WTC11 (cell line): ENCODE measurements at regions not wholly inside any gene's neighbourhood (a gene's known extent, or its start where the extent isn't known, plus 50 kb on each side); places are given as distances from the start of the nearest gene placed in this dataset.

ENCODE experiments used
- CBFB ChIP-seq: sonication (generic); formaldehyde crosslinking; IDR thresholded peaks from 2 replicates; pipeline ENCODE4 v1.8.1; 2022; ENCODE audit warnings: mild to moderate bottlenecking, low read depth, missing genetic modification reagents
- SMAD4 ChIP-seq: sonication (generic); formaldehyde crosslinking; IDR thresholded peaks from 2 replicates; pipeline ENCODE4 v1.8.0; 2022; ENCODE audit warnings: mild to moderate bottlenecking, missing genetic modification reagents
- SOX15 ChIP-seq: fragments of 250-450 bp; sonication (Bioruptor Pico); IDR thresholded peaks from 2 replicates; pipeline ENCODE4 v1.9.0; 2021; ENCODE audit warnings: mild to moderate bottlenecking
- SP1 ChIP-seq: sonication (generic); formaldehyde crosslinking; conservative IDR thresholded peaks from 2 replicates; pipeline ENCODE4 v1.8.1; 2022; ENCODE audit warnings: missing genetic modification reagents
- TCF7 ChIP-seq: sonication (generic); formaldehyde crosslinking; IDR thresholded peaks from 2 replicates; pipeline ENCODE4 v1.8.0; 2022; ENCODE audit warnings: mild to moderate bottlenecking, low read depth, missing genetic modification reagents, moderate library complexity
- TEAD1 ChIP-seq: sonication (generic); formaldehyde crosslinking; IDR thresholded peaks from 2 replicates; pipeline ENCODE4 v1.8.0; 2022; ENCODE audit warnings: mild to moderate bottlenecking, missing genetic modification reagents
- TP53 ChIP-seq: sonication (generic); formaldehyde crosslinking; IDR thresholded peaks from 2 replicates; pipeline ENCODE4 v1.8.1; 2023; ENCODE audit warnings: mild to moderate bottlenecking, missing genetic modification reagents
- ZNF263 ChIP-seq: sonication (generic); formaldehyde crosslinking; IDR thresholded peaks from 2 replicates; pipeline ENCODE4 v1.8.1; 2022; ENCODE audit warnings: low read depth, mild to moderate bottlenecking, moderate library complexity, missing genetic modification reagents
- ZNF396 ChIP-seq: fragments of 250-450 bp; sonication (Bioruptor Pico); IDR thresholded peaks from 2 replicates; pipeline ENCODE4 v1.8.0; 2021; ENCODE audit warnings: mild to moderate bottlenecking, moderate library complexity, borderline replicate concordance
- TF ChIP-seq, protein P1 (sequence below): fragments of 200-600 bp; IDR thresholded peaks from 2 replicates; pipeline ENCODE4 v1.8.0; 2022; ENCODE audit warnings: antibody characterized with exemption
- TF ChIP-seq, protein P2 (sequence below): fragments of 250-450 bp; sonication (Bioruptor Pico); IDR thresholded peaks from 2 replicates; pipeline ENCODE4 v2.1.2; 2022; ENCODE audit warnings: mild to moderate bottlenecking, moderate library complexity

DNA sequence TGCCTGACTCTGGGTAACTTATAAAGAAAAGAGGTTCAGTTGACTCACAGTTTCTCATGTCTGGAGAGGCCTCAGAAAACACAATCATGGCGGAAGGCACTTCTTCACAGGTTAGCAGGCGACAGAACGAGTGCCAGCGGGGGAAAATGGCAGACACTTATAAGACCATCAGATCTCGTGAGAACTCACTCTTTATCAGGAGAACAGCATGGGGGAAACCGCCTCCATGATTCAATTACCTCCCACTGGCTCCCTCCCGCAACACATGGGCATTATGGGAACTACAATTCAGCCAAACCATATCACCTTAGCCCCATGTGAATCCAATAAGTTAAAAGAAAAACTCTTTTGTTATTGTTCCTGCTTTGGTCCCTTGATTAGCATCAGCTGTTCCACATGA lies 725.2 kb downstream of the LRRIQ3 start:
- TF ChIP-seq, protein P1, sequence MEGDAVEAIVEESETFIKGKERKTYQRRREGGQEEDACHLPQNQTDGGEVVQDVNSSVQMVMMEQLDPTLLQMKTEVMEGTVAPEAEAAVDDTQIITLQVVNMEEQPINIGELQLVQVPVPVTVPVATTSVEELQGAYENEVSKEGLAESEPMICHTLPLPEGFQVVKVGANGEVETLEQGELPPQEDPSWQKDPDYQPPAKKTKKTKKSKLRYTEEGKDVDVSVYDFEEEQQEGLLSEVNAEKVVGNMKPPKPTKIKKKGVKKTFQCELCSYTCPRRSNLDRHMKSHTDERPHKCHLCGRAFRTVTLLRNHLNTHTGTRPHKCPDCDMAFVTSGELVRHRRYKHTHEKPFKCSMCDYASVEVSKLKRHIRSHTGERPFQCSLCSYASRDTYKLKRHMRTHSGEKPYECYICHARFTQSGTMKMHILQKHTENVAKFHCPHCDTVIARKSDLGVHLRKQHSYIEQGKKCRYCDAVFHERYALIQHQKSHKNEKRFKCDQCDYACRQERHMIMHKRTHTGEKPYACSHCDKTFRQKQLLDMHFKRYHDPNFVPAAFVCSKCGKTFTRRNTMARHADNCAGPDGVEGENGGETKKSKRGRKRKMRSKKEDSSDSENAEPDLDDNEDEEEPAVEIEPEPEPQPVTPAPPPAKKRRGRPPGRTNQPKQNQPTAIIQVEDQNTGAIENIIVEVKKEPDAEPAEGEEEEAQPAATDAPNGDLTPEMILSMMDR = no peak
- TF ChIP-seq SMAD4 (CRISPR knock-in tag) (no peak), ZNF263 (CRISPR knock-in tag) (no peak), TEAD1 (CRISPR knock-in tag) (no peak), SP1 (CRISPR knock-in tag) (no peak), TP53 (CRISPR knock-in tag) (no peak), ZNF396 (CRISPR knock-in tag) (no peak), TCF7 (CRISPR knock-in tag) (no peak), CBFB (CRISPR knock-in tag) (no peak), SOX15 (CRISPR knock-in tag) (no peak)
- TF ChIP-seq, protein P2, sequence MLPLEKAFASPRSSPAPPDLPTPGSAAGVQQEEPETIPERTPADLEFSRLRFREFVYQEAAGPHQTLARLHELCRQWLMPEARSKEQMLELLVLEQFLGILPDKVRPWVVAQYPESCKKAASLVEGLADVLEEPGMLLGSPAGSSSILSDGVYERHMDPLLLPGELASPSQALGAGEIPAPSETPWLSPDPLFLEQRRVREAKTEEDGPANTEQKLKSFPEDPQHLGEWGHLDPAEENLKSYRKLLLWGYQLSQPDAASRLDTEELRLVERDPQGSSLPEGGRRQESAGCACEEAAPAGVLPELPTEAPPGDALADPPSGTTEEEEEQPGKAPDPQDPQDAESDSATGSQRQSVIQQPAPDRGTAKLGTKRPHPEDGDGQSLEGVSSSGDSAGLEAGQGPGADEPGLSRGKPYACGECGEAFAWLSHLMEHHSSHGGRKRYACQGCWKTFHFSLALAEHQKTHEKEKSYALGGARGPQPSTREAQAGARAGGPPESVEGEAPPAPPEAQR (CRISPR knock-in tag) = no peak
